Liver (tissue), 7 donors: ENCODE measurements at regions not wholly inside any gene's neighbourhood (a gene's known extent, or its start where the extent isn't known, plus 50 kb on each side); places are given as distances from the start of the nearest gene placed in this dataset.

Experiments used
- DNase-seq: peaks from one replicate; pipeline ENCODE4 v3.0.0-alpha.2; 2017; ENCODE audit warnings: low spot score
- H3K27ac ChIP-seq, 2 donors: one replicate each; pipeline ENCODE4 v1.7.0; 2013; ENCODE audit warnings: inconsistent platforms in 2 of 2, low read length in 2 of 2, control low read depth in 1 of 2, low read depth in 1 of 2, mild to moderate bottlenecking in 1 of 2
- H3K27me3 ChIP-seq, 4 donors: one replicate each; pipeline versions ENCODE4 v1.6.1 to v1.7.0; 2013; ENCODE audit warnings: low read length in 3 of 4, inconsistent platforms in 1 of 4, mild to moderate bottlenecking in 1 of 4, moderate library complexity in 1 of 4; ENCODE audit not compliant: control insufficient read depth in 4 of 4, insufficient read depth in 4 of 4
- H3K36me3 ChIP-seq, 4 donors: one replicate each; pipeline versions ENCODE4 v1.6.1 to v1.7.0; 2013; ENCODE audit warnings: low read length in 3 of 4, mild to moderate bottlenecking in 3 of 4, low read depth in 1 of 4, moderate library complexity in 1 of 4; ENCODE audit not compliant: control insufficient read depth in 4 of 4, insufficient read depth in 3 of 4
- H3K4me1 ChIP-seq, 4 donors: one replicate each; pipeline versions ENCODE4 v1.6.1 to v1.7.0; 2013; ENCODE audit warnings: low read length in 3 of 4, mild to moderate bottlenecking in 3 of 4, moderate library complexity in 1 of 4; ENCODE audit not compliant: control insufficient read depth in 4 of 4, insufficient read depth in 4 of 4
- H3K4me3 ChIP-seq, 3 donors: one replicate each; pipeline versions ENCODE4 v1.6.1 to v1.7.0; 2013; ENCODE audit warnings: low read length in 3 of 3, control low read depth in 1 of 3, low read depth in 1 of 3, mild to moderate bottlenecking in 1 of 3
- H3K9ac ChIP-seq, 2 donors: one replicate each; pipeline ENCODE4 v1.7.0; 2013; ENCODE audit warnings: low read length in 2 of 2, mild to moderate bottlenecking in 2 of 2, moderate library complexity in 2 of 2, control low read depth in 1 of 2, low read depth in 1 of 2
- H3K9me3 ChIP-seq, 4 donors: one replicate each; pipeline versions ENCODE4 v1.6.1 to v1.7.0; 2013; ENCODE audit warnings: low read length in 3 of 4; ENCODE audit not compliant: control insufficient read depth in 4 of 4
- ATF3 ChIP-seq: IDR thresholded peaks from 2 replicates; pipeline ENCODE4 v1.6.1; 2016; ENCODE audit warnings: antibody characterized with exemption
- EGR1 ChIP-seq, 2 donors: IDR thresholded peaks; 2 replicates each; pipeline ENCODE4 v1.6.1; 2016 to 2018; ENCODE audit warnings: antibody characterized with exemption in 2 of 2, low read depth in 2 of 2
- FOXA2 ChIP-seq: IDR thresholded peaks from 2 replicates; pipeline ENCODE4 v1.6.1; 2016; ENCODE audit warnings: antibody characterized with exemption
- GABPA ChIP-seq, 2 donors: IDR thresholded peaks in 1 of 2; conservative IDR thresholded peaks in 1 of 2; 2 replicates each; pipeline ENCODE4 v1.6.1; 2016; ENCODE audit warnings: antibody characterized with exemption in 2 of 2, mild to moderate bottlenecking in 1 of 2, moderate library complexity in 1 of 2
- JUND ChIP-seq, 2 donors: IDR thresholded peaks; 2 replicates each; pipeline ENCODE4 v1.6.1; 2016; ENCODE audit warnings: antibody characterized with exemption in 2 of 2
- NR2F2 ChIP-seq: IDR thresholded peaks from 2 replicates; pipeline ENCODE4 v1.6.1; 2016; ENCODE audit warnings: antibody characterized with exemption
- RAD21 ChIP-seq, 2 donors: IDR thresholded peaks; 2 replicates each; pipeline ENCODE4 v1.6.1; 2016; ENCODE audit warnings: antibody characterized with exemption in 2 of 2, mild to moderate bottlenecking in 2 of 2
- RXRA ChIP-seq, 2 donors: IDR thresholded peaks; 2 replicates each; pipeline ENCODE4 v1.6.1; 2017 to 2018; ENCODE audit warnings: antibody characterized with exemption in 2 of 2, mild to moderate bottlenecking in 1 of 2
- SP1 ChIP-seq: IDR thresholded peaks from 2 replicates; pipeline ENCODE4 v1.6.1; 2018; ENCODE audit warnings: antibody characterized with exemption, mild to moderate bottlenecking
- TAF1 ChIP-seq: conservative IDR thresholded peaks from 2 replicates; pipeline ENCODE4 v1.6.1; 2016; ENCODE audit warnings: antibody characterized with exemption, mild to moderate bottlenecking
- YY1 ChIP-seq: IDR thresholded peaks from 2 replicates; pipeline ENCODE4 v1.6.1; 2016; ENCODE audit warnings: antibody characterized with exemption, mild to moderate bottlenecking
- ZBTB33 ChIP-seq: IDR thresholded peaks from 2 replicates; pipeline ENCODE4 v1.6.1; 2016; ENCODE audit warnings: antibody characterized with exemption
- WGBS: extraction: QIAGEN DNeasy Blood & Tissue Kit; methylation state at CpG from one replicate; pipeline ENCODE4 v1.1.7; 2013; 5-methylcytosine and 5-hydroxymethylcytosine counted together
- TF ChIP-seq, protein P1 (sequence below): IDR thresholded peaks from 2 replicates; pipeline ENCODE4 v1.6.1; 2016; ENCODE audit warnings: antibody characterized with exemption, mild to moderate bottlenecking
- TF ChIP-seq, protein P2 (sequence below): IDR thresholded peaks from 2 replicates; pipeline ENCODE4 v1.6.1; 2016; ENCODE audit warnings: antibody characterized with exemption
- donor health status: healthy.
- donor health status: healthy.
- donor health status: healthy.
- donor health status: healthy.

- DNase-seq = no peak
- Histone ChIP-seq H3K36me3 (no peaks in the 10 kb centered on the region), H3K4me1 (peaks cover 0 to 10% (median 4%) of the 10 kb centered on the region in 4 donors), H3K4me3 (no peak overlapping the region), H3K27ac (no peak overlapping the region), H3K27me3 (no peaks in the 10 kb centered on the region), H3K9me3 (no peaks in the 10 kb centered on the region), H3K9ac (no peak overlapping the region)
- TF ChIP-seq EGR1 (IDR thresholded peaks at IDR 0.05; ENCODE audit: low read depth in 2 of 2) (no peak), RAD21 (IDR thresholded peaks at IDR 0.05) (no peak), YY1 (no peak), SP1 (no peak), FOXA2 (no peak), GABPA (IDR thresholded peaks at IDR 0.05 in 1 of 2, conservative IDR thresholded peaks at IDR 0.05 in 1 of 2) (no peak), RXRA (IDR thresholded peaks at IDR 0.05) (no peak), TAF1 (no peak), NR2F2 (no peak), ZBTB33 (no peak), JUND (IDR thresholded peaks at IDR 0.05) (no peak)
- TF ChIP-seq, protein P1, sequence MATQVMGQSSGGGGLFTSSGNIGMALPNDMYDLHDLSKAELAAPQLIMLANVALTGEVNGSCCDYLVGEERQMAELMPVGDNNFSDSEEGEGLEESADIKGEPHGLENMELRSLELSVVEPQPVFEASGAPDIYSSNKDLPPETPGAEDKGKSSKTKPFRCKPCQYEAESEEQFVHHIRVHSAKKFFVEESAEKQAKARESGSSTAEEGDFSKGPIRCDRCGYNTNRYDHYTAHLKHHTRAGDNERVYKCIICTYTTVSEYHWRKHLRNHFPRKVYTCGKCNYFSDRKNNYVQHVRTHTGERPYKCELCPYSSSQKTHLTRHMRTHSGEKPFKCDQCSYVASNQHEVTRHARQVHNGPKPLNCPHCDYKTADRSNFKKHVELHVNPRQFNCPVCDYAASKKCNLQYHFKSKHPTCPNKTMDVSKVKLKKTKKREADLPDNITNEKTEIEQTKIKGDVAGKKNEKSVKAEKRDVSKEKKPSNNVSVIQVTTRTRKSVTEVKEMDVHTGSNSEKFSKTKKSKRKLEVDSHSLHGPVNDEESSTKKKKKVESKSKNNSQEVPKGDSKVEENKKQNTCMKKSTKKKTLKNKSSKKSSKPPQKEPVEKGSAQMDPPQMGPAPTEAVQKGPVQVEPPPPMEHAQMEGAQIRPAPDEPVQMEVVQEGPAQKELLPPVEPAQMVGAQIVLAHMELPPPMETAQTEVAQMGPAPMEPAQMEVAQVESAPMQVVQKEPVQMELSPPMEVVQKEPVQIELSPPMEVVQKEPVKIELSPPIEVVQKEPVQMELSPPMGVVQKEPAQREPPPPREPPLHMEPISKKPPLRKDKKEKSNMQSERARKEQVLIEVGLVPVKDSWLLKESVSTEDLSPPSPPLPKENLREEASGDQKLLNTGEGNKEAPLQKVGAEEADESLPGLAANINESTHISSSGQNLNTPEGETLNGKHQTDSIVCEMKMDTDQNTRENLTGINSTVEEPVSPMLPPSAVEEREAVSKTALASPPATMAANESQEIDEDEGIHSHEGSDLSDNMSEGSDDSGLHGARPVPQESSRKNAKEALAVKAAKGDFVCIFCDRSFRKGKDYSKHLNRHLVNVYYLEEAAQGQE = no peak
- TF ChIP-seq, protein P2, sequence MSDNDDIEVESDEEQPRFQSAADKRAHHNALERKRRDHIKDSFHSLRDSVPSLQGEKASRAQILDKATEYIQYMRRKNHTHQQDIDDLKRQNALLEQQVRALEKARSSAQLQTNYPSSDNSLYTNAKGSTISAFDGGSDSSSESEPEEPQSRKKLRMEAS = no peak
- WGBS = 90% methylated on average over 15 of the region's 15 CpGs
These were observed 64.7 kb upstream of the ASAP2 start for GRCh38 chr2:9141706-9142460.

- peaks cover 0 to 10% (median 4%) of the 10 kb centered on the region in 4 donors for H3K4me1 ChIP-seq
- 85% methylated on average over 6 of the region's 6 CpGs for WGBS
- TF ChIP-seq GABPA (IDR thresholded peaks at IDR 0.05 in 1 of 2, conservative IDR thresholded peaks at IDR 0.05 in 1 of 2) = no peak
- TF ChIP-seq, protein P1 = no peak
- TF ChIP-seq YY1 = no peak
- no peak for TF ChIP-seq TAF1
- TF ChIP-seq SP1 = no peak
- no peak for TF ChIP-seq JUND (IDR thresholded peaks at IDR 0.05)
- TF ChIP-seq, protein P2 = no peak
- TF ChIP-seq ZBTB33 = no peak
- TF ChIP-seq ATF3 = no peak
- no peak for TF ChIP-seq EGR1 (IDR thresholded peaks at IDR 0.05; ENCODE audit: low read depth in 2 of 2)
- no peak for TF ChIP-seq RXRA (IDR thresholded peaks at IDR 0.05)
These were observed 65.4 kb upstream of the ASAP2 start for GRCh38 chr2:9141091-9141667.

More at GRCh38 chr2:9141091-9141667, 65.4 kb upstream of the ASAP2 start:
- no peak overlapping the region for H3K4me3 ChIP-seq
- no peak for DNase-seq
- H3K27me3 ChIP-seq = no peaks in the 10 kb centered on the region
- H3K9me3 ChIP-seq = no peaks in the 10 kb centered on the region
- no peak overlapping the region for H3K27ac ChIP-seq
- no peak overlapping the region for H3K9ac ChIP-seq
- H3K36me3 ChIP-seq = no peaks in the 10 kb centered on the region
